ENCODE measurements at regions not wholly inside any gene's neighbourhood (a gene's known extent, or its start where the extent isn't known, plus 50 kb on each side); places are given as distances from the start of the nearest gene placed in this dataset.

DNA sequence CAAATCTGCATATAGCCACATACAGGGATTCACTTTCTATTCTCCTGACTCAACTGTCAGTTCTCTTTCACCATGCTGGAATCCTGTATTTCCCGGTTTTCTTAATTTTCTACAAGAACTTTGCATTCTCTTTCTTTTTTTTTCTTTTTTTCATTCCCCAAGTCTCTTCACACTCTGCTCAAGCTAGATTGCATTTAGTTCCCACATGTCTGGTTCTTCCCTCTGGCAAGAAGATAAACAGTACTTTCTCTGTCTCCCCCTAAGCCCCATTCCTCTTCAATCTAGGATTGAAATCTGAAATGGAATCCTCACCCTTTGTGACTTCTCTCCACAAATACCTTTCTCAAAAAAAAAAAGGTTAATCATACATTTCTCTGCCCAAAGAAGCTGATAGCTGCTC, 64.2 kb upstream of the SLC12A2 start:
- CTCF ChIA-PET = no interaction called here
- Mint-ChIP-seq H3K4me1 (ENCODE audit: low read depth) (no peaks in the 10 kb centered on the region), H3K9me3 (ENCODE audit: insufficient read depth) (no peaks in the 10 kb centered on the region), H3K36me3 (ENCODE audit: low read depth) (no peaks in the 10 kb centered on the region), H3K27ac (no peak overlapping the region), H3K27me3 (ENCODE audit: low read depth) (no peaks in the 10 kb centered on the region), H3K4me3 (no peak overlapping the region)
- POLR2A ChIA-PET = interaction anchor here (0.6 kb wide), 1 partner anchor 65 kb away, joined by 5 read pairs; no protein-coding TSS in a partner anchor
- no peak for ATAC-seq
- DNase-seq = no peak

DNA sequence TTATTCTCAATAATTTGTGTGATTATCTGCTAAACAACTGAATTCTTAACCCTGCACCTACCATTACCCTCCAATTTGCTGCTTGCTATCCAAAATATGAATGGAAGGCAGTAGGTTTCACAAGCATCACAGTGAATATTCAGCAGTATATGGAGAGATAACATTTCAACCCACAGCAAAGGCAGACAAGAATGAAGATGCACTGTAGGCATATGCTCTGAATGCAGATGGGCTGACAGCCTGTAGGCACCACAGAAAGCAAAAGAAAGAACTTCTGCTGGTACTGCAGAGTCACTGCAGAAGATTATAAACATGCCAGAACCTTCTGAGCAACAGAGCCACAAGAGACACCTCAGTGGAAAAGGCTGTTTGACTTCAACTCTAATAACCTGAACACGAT, 63.6 kb upstream of the SLC12A2 start:
- ATAC-seq (no peak), DNase-seq (no peak)
- Mint-ChIP-seq H3K27me3 (ENCODE audit: low read depth) (no peaks in the 10 kb centered on the region), H3K4me3 (no peak overlapping the region), H3K4me1 (ENCODE audit: low read depth) (no peaks in the 10 kb centered on the region), H3K36me3 (ENCODE audit: low read depth) (no peaks in the 10 kb centered on the region), H3K9me3 (ENCODE audit: insufficient read depth) (no peaks in the 10 kb centered on the region), H3K27ac (no peak overlapping the region)
- CTCF ChIA-PET = no interaction called here
- POLR2A ChIA-PET = interaction anchor here (0.6 kb wide), 1 partner anchor 64 kb away, joined by 5 read pairs; no protein-coding TSS in a partner anchor

DNA sequence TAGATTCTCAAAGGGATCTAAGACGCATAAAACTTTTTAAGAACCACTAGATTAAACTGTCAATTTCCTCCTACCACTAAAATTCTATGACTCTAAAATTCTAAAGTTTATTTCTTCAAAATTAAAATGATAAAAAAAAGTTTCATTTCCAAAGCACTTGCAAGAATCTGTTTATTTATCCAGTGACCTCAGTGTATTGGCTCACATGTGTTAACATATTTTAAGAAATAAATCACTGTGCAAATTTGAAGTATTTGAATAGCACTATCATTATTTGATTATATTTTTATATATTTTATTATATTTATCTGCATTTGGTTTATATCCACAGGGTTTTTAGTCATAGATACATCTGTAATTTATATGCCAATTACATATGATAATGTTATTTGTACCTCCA, 62.2 kb upstream of the SLC12A2 start:
- POLR2A ChIA-PET = no interaction called here
- no peaks in the 10 kb centered on the region for H3K27me3 Mint-ChIP-seq (ENCODE audit: low read depth)
- no peaks in the 10 kb centered on the region for H3K9me3 Mint-ChIP-seq (ENCODE audit: insufficient read depth)
- H3K27ac Mint-ChIP-seq = no peak overlapping the region
- H3K4me3 Mint-ChIP-seq = no peak overlapping the region
- ATAC-seq (no peak), DNase-seq (no peak)
- H3K4me1 Mint-ChIP-seq (ENCODE audit: low read depth) = no peaks in the 10 kb centered on the region
- no peaks in the 10 kb centered on the region for H3K36me3 Mint-ChIP-seq (ENCODE audit: low read depth)
- CTCF ChIA-PET = no interaction called here
